Cardiac septum (tissue), 1 donor: ENCODE measurements at regions not wholly inside any gene's neighbourhood (a gene's known extent, or its start where the extent isn't known, plus 50 kb on each side); places are given as distances from the start of the nearest gene placed in this dataset.

Source experiments
- DNase-seq: peaks from one replicate; pipeline ENCODE4 v3.0.0-alpha.2; 2020; ENCODE audit warnings: low spot score
- intact Hi-C: fragments of 100-400 bp; cut with DNase I; formaldehyde crosslinking; loops from one replicate; pipeline ENCODE4 v1.14.0; 2022
- donor health status: DM: no; HTN: no; CAD: no.

GRCh38 chr3:14331251-14331650, 71.2 kb upstream of the SLC6A6 start:
- DNase-seq = no peak
- intact Hi-C loops = no loop called here

- intact Hi-C loops = no loop called here
- no peak for DNase-seq
These were observed 70.0 kb upstream of the SLC6A6 start for GRCh38 chr3:14332392-14332791.

- intact Hi-C loops = no loop called here
- DNase-seq = no peak
These were observed 69.2 kb upstream of the SLC6A6 start for GRCh38 chr3:14333215-14333614.

- no peak for DNase-seq
- intact Hi-C loops = no loop called here
These were observed 68.8 kb upstream of the SLC6A6 start for GRCh38 chr3:14333621-14334020.

- intact Hi-C loops = no loop called here
- DNase-seq = no peak
These were observed 68.3 kb upstream of the SLC6A6 start for GRCh38 chr3:14334136-14334535.

- intact Hi-C loops = no loop called here
These were observed 67.5 kb upstream of the SLC6A6 start for GRCh38 chr3:14334936-14335335.

GRCh38 chr3:14335774-14336748, 66.3 kb upstream of the SLC6A6 start:
- no peak for DNase-seq
- intact Hi-C loops = no loop called here

More at GRCh38 chr3:14334936-14335335, 67.5 kb upstream of the SLC6A6 start:
- DNase-seq = no peak

GRCh38 chr3:14336749-14337598, 65.4 kb upstream of the SLC6A6 start:
- no peak for DNase-seq
- intact Hi-C loops = no loop called here

- intact Hi-C loops = no loop called here
- no peak for DNase-seq
These were observed 64.6 kb upstream of the SLC6A6 start for GRCh38 chr3:14337828-14338227.

- intact Hi-C loops = no loop called here
- DNase-seq = no peak
These were observed 64.2 kb upstream of the SLC6A6 start for GRCh38 chr3:14338242-14338641.

GRCh38 chr3:14338898-14339458, 63.4 kb upstream of the SLC6A6 start:
- DNase-seq = no peak
- intact Hi-C loops = no loop called here

GRCh38 chr3:14340960-14341708, 61.3 kb upstream of the SLC6A6 start:
- intact Hi-C loops = no loop called here
- no peak for DNase-seq

GRCh38 chr3:14343338-14344112, 58.9 kb upstream of the SLC6A6 start:
- DNase-seq = no peak
- intact Hi-C loops = no loop called here

- no peak for DNase-seq
- intact Hi-C loops = no loop called here
These were observed 58.1 kb upstream of the SLC6A6 start for GRCh38 chr3:14344351-14344750.

- intact Hi-C loops = no loop called here
- no peak for DNase-seq
These were observed 56.8 kb upstream of the SLC6A6 start for GRCh38 chr3:14345496-14346150.

- intact Hi-C loops = no loop called here
- no peak for DNase-seq
These were observed 56.2 kb upstream of the SLC6A6 start for GRCh38 chr3:14346191-14346590.

- no peak for DNase-seq
- intact Hi-C loops = no loop called here
These were observed 55.8 kb upstream of the SLC6A6 start for GRCh38 chr3:14346642-14347041.

- intact Hi-C loops = no loop called here
- DNase-seq = no peak
These were observed 55.3 kb upstream of the SLC6A6 start for GRCh38 chr3:14347110-14347509.
